A204.1 (cell line): ENCODE measurements at regions not wholly inside any gene's neighbourhood (a gene's known extent, or its start where the extent isn't known, plus 50 kb on each side); places are given as distances from the start of the nearest gene placed in this dataset.

Source experiments
- FAIRE-seq: peaks from 2 replicates; lab custom pipeline; 2012; peaks lifted over from hg19 to GRCh38; lab: Jason Lieb, UNC

- no peak for FAIRE-seq
These were observed 92.7 kb upstream of the TNC start for GRCh38 chr9:115210699-115211098.

- FAIRE-seq: no peak
These were observed 93.6 kb upstream of the TNC start for GRCh38 chr9:115211413-115212124.

- FAIRE-seq: no peak
These were observed 94.2 kb upstream of the TNC start for GRCh38 chr9:115212125-115212605.

DNA sequence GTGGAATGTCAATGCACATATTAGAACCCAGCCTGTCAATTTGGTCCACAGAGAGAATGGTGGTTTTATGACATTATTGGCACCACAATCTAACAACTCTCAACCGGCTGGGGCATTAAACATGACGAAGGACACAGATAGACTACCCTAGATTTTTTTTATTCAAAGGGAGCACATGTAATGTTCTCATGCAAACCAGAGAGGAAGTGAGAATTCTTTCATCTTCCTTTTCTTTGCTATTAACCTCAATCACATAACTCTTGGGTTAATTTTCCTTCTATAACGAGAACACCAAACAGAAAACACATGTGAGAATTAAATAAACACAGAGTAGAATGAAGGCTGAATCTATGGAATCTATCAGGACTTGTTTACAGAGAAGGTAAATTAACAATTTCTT is 94.9 kb upstream of the TNC start:
- FAIRE-seq: no peak

- no peak for FAIRE-seq
These were observed 95.9 kb upstream of the TNC start for GRCh38 chr9:115213818-115214334.

DNA sequence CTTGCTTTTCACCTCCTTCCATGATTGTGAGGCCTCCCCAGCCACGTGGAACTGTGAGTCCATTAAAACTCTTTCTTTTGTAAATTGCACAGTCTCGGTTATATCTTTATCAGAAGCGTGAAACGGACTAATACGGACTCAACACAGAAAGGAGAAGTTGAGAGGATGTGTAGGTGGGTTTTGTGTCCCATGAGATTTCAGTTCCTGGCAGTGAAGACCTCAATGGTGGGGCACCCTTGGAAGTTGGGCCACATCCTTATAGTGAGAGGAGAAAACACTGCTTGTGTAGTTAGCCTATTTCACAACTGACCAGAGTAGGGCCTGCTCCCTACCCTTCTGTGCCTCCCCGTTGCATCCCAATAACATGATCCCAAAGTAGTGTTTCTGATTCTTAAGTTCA is 98.9 kb upstream of the TNC start:
- FAIRE-seq: no peak

- FAIRE-seq: no peak
These were observed 102.5 kb upstream of the TNC start for GRCh38 chr9:115220319-115221005.

DNA sequence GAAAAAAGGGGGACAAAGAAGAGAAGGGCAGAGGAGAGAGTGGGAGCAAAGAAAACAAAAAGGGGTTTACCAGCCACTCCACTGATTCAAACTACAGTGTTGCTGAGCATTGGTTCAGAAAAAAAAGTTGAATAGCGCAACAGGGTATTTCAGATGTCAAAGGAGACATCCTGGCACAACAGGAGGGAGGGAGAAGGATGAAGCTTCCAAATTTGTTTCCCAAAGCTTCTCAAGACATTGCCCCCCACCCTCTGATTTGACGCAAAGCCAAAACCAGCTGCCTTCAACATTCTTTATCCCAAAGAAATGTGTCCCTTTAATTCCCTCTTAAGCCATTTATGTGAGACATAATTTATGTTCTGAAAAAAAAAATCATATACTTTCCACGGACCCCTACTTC is 105.5 kb upstream of the TNC start:
- no peak for FAIRE-seq

DNA sequence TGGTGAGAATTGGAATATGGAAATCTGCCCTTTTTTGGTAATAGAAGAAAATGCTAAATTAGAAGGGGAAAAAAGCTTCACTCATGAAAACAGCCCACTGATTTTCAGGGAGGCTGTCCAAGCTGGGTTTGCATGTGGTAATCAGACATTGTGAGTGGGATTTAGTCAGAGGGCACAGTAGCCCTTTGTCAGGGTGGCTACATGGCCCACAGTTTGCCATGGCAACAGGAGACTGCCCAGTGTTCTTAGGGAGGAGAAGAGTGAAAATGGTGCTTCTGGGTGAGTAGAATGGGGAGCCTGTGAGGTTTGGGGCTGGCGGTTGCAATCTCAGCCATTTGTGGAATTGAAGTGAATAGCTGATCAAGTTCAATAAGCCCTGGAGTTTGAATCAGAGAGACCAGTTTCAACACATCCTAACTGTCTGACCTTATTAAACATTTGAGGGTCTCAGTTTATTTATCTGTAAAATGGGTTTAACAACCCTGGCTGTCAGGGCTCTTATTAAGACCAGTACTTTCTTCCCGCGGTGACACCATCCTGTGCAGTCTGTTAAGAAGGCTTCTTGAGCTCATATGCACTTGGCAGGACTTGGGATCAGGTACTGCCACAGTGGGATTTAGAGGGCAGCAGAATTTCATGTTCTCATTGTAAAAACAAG is 107.6 kb upstream of the TNC start:
- no peak for FAIRE-seq

DNA sequence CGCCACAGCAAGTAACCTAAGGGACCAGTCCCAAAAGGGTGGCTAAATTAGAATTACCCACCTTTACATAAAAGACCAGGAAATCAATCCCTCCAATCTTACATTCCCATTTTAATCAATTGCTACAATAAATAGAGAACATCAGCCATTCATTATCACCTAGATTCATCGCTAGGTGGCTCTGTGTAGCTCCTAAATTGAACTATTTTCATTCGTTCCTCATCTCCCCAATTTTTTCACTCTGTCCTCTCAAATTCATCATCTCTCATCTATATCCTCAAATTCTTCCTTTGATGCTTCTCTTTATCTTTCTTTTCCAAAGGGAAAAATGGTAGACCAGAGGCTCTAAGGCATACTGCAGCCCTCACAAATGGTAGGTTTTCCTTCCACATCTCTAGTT is 108.2 kb upstream of the TNC start:
- FAIRE-seq: no peak

DNA sequence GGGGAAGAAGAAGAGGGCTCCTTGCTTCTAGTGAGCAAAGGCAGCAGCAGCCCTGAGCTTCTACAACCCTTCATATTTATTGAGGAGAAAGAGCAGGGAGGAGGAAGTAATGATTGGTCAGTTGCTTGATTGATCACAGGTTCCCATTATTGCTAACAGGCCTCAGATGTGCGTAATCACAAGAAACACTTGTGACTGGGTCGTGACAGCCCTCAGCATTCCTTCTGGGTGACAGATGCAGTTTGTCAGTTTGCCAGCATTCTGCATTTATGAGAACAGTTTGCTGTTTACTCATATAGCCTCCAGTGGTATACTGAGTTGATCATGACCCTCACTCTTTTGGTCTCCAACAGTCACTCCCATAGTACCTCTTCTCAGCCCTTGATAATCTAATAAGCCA is 111.5 kb upstream of the TNC start:
- no peak for FAIRE-seq

DNA sequence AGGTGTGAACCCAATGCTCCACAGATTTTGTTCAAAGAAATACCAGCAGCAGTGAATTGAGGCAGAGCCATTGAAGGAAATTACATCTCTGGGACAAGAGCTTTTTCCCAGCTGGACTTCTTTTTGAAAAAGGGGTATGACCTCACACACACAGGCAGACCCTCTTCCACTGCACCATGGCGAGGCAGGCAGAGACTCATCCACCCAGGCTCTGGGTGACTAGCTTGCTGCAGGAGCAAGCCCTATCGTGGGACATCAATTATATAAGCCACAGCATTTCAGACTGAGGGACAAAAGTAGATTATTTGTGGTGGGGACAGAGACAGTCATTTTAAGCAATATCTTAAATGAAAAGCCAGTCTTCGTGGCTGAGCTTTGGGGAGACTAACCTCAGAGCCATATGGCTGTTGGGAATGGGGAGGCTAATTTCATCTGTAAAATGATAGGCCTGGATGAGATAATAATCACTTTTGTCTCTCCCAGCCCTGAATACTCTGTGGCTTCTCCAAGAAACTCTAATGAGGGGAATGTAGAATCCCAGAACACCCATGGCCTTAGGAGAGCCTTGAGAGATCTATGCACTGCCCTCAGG is 113.1 kb upstream of the TNC start:
- no peak for FAIRE-seq

- no peak for FAIRE-seq
These were observed 114.3 kb upstream of the TNC start for GRCh38 chr9:115232181-115232774.

DNA sequence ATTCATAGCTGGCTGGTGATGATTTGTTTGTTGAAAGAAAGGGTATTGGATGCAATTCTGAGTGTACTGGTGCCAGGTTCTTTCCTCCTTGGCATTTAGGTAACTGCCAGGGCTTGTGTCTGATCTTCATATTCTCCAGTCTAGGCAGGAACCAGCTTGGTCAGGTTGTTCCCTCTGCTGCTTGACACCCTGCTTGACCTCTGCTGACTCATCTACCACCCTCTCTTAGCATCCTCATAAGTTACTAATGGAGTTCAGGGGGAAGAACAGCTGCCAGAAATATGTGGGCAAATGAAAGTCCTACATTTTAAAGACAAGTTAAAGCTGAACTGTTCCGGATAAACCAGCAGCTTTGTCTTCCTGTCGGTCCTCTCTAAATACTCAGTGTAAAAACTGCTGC is 116.1 kb upstream of the TNC start:
- no peak for FAIRE-seq

GRCh38 chr9:115235221-115235620 is 117.3 kb upstream of the TNC start:
- no peak for FAIRE-seq

- FAIRE-seq: no peak
These were observed 119.5 kb upstream of the TNC start for GRCh38 chr9:115237385-115237998.

- FAIRE-seq: no peak
These were observed 122.7 kb upstream of the TNC start for GRCh38 chr9:115240676-115241075.

GRCh38 chr9:115241641-115242040 is 123.7 kb upstream of the TNC start:
- FAIRE-seq: no peak

GRCh38 chr9:115249488-115249887 is 131.5 kb upstream of the TNC start:
- FAIRE-seq: no peak

DNA sequence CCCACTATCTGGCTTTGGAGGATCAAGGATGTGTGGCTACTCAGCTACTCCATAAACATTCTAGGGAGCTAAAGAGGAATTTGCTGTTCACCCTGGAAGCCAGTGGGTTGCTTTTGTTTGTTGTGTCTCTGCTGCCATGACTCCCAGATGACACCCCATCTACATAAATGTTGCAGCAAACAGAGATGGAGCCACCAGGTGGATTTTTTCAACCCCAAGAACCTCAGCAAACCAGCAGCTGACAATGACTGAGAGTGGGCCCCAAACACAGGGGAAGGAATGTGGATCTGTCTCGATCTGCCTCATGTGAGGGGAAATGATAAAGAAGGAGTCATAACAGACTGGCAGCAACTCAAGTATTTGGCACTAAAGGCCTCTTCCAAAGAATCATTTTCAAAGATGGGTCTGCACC is 132.7 kb upstream of the TNC start:
- FAIRE-seq: no peak

DNA sequence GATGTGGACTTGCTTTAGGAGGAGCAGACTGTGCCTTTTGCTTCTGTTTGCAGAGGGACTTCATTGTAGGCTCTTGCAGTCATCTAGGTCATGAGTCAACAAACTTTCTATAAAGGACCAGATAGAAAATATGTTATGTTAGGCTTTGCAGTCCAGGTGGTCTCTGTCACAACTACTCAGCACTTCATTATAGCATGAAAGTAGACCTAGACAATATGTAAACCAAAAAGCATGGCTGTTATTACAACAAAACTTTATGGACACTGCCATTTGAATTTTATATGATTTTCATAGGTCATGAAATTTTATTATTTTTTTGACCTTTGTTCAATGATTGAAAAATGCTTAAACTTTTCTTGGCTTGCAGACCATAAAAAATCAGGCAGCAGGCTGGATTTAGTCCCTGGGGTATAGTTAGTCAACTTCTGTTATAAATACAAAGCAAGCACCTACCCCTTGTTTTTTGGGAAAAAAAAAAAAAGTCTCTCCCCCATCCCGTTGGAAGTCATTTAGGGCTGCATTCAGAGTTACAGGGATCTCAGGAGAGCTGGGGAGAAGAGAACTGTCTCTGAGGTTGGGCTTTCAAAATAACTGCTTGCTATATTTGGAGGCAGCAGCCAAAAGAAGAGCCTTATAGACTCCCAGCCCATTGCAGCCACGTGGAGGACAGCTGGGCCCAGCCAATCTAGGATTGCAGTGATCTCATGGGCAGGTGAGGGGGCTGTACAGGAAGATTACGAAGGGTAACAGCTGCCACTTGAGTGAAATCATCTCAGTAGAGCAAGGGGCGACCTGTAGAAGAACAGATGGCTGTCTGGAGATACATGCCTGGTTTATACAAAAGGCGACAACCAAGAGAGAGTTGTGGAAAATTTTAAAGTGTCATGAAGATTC is 136.6 kb upstream of the TNC start:
- FAIRE-seq: no peak
